ENCODE measurements at regions not wholly inside any gene's neighbourhood (a gene's known extent, or its start where the extent isn't known, plus 50 kb on each side); places are given as distances from the start of the nearest gene placed in this dataset.

GRCh38 chrX:4764888-4765287 lies 1051.4 kb upstream of the PRKX start:
- no peaks in the 10 kb centered on the region for H3K36me3 Mint-ChIP-seq
- H3K4me3 Mint-ChIP-seq, result no peak overlapping the region
- H3K4me1 Mint-ChIP-seq, result no peaks in the 10 kb centered on the region
- ATAC-seq (no peak), DNase-seq (ENCODE audit: low spot score in 2 of 2) (no peak)
- H3K9me3 Mint-ChIP-seq, result peaks cover 7% of the 10 kb centered on the region
- H3K27ac Mint-ChIP-seq, result no peak overlapping the region

GRCh38 chrX:4762196-4762595 lies 1048.7 kb upstream of the PRKX start:
- Mint-ChIP-seq H3K4me3 (no peak overlapping the region), H3K36me3 (no peaks in the 10 kb centered on the region), H3K9me3 (peaks cover 9% of the 10 kb centered on the region), H3K27ac (no peak overlapping the region), H3K4me1 (no peaks in the 10 kb centered on the region)
- ATAC-seq, result no peak
- no peak for DNase-seq (ENCODE audit: low spot score in 2 of 2)

- Mint-ChIP-seq H3K4me1 (no peaks in the 10 kb centered on the region), H3K27ac (no peak overlapping the region), H3K4me3 (no peak overlapping the region), H3K36me3 (peaks cover 6% of the 10 kb centered on the region), H3K9me3 (peaks cover 10% of the 10 kb centered on the region)
- no peak for DNase-seq (ENCODE audit: low spot score in 2 of 2)
- no peak for ATAC-seq
These were observed 1041.6 kb upstream of the PRKX start for GRCh38 chrX:4754878-4755604.

GRCh38 chrX:4741024-4741423 lies 1027.6 kb upstream of the PRKX start:
- DNase-seq (ENCODE audit: low spot score in 2 of 2) (no peak), ATAC-seq (no peak)
- Mint-ChIP-seq H3K9me3 (no peaks in the 10 kb centered on the region), H3K36me3 (no peaks in the 10 kb centered on the region), H3K4me1 (no peaks in the 10 kb centered on the region), H3K27ac (no peak overlapping the region), H3K4me3 (no peak overlapping the region)

GRCh38 chrX:4735299-4735698 lies 1021.9 kb upstream of the PRKX start:
- no peak for ATAC-seq

GRCh38 chrX:4710618-4711433 lies 997.4 kb upstream of the PRKX start:
- ATAC-seq (no peak), DNase-seq (ENCODE audit: low spot score in 2 of 2) (no peak)
- no peaks in the 10 kb centered on the region for H3K4me1 Mint-ChIP-seq
- no peak overlapping the region for H3K4me3 Mint-ChIP-seq
- H3K36me3 Mint-ChIP-seq, result no peaks in the 10 kb centered on the region
- peaks cover 10% of the 10 kb centered on the region for H3K9me3 Mint-ChIP-seq
- H3K27ac Mint-ChIP-seq, result no peak overlapping the region

More at GRCh38 chrX:4735299-4735698, 1021.9 kb upstream of the PRKX start:
- Mint-ChIP-seq H3K36me3 (no peaks in the 10 kb centered on the region), H3K4me1 (no peaks in the 10 kb centered on the region), H3K9me3 (no peaks in the 10 kb centered on the region), H3K4me3 (no peak overlapping the region), H3K27ac (no peak overlapping the region)
- no peak for DNase-seq (ENCODE audit: low spot score in 2 of 2)

- Mint-ChIP-seq H3K36me3 (no peaks in the 10 kb centered on the region), H3K4me3 (no peak overlapping the region), H3K27ac (no peak overlapping the region), H3K9me3 (peaks cover 9% of the 10 kb centered on the region), H3K4me1 (no peaks in the 10 kb centered on the region)
- no peak for ATAC-seq
- no peak for DNase-seq (ENCODE audit: low spot score in 2 of 2)
These were observed 995.7 kb upstream of the PRKX start for GRCh38 chrX:4708970-4709760.

GRCh38 chrX:4706961-4707360 lies 993.5 kb upstream of the PRKX start:
- ATAC-seq (no peak), DNase-seq (ENCODE audit: low spot score in 2 of 2) (no peak)
- no peak overlapping the region for H3K27ac Mint-ChIP-seq
- no peak overlapping the region for H3K4me3 Mint-ChIP-seq
- peaks cover 9% of the 10 kb centered on the region for H3K9me3 Mint-ChIP-seq
- H3K36me3 Mint-ChIP-seq, result no peaks in the 10 kb centered on the region
- no peaks in the 10 kb centered on the region for H3K4me1 Mint-ChIP-seq

- Mint-ChIP-seq H3K4me1 (no peaks in the 10 kb centered on the region), H3K9me3 (peaks cover 5% of the 10 kb centered on the region), H3K27ac (no peak overlapping the region), H3K4me3 (no peak overlapping the region), H3K36me3 (no peaks in the 10 kb centered on the region)
- ATAC-seq (no peak), DNase-seq (ENCODE audit: low spot score in 2 of 2) (no peak)
These were observed 977.1 kb upstream of the PRKX start for GRCh38 chrX:4690521-4690920.

- no peak for DNase-seq (ENCODE audit: low spot score in 2 of 2)
- ATAC-seq, result no peak
- no peak overlapping the region for H3K27ac Mint-ChIP-seq
- H3K36me3 Mint-ChIP-seq, result no peaks in the 10 kb centered on the region
- H3K4me3 Mint-ChIP-seq, result no peak overlapping the region
- H3K9me3 Mint-ChIP-seq, result peaks cover 7% of the 10 kb centered on the region
- no peaks in the 10 kb centered on the region for H3K4me1 Mint-ChIP-seq
These were observed 969.2 kb upstream of the PRKX start for GRCh38 chrX:4682636-4683035.

- ATAC-seq, result no peak
- H3K36me3 Mint-ChIP-seq, result no peaks in the 10 kb centered on the region
- no peak for DNase-seq (ENCODE audit: low spot score in 2 of 2)
- H3K27ac Mint-ChIP-seq, result no peak overlapping the region
- H3K4me3 Mint-ChIP-seq, result no peak overlapping the region
- H3K4me1 Mint-ChIP-seq, result no peaks in the 10 kb centered on the region
- H3K9me3 Mint-ChIP-seq, result peaks cover 5% of the 10 kb centered on the region
These were observed 962.3 kb upstream of the PRKX start for GRCh38 chrX:4675686-4676300.

- no peak overlapping the region for H3K4me3 Mint-ChIP-seq
- ATAC-seq (no peak), DNase-seq (ENCODE audit: low spot score in 2 of 2) (no peak)
- H3K9me3 Mint-ChIP-seq, result peaks cover 5% of the 10 kb centered on the region
- H3K4me1 Mint-ChIP-seq, result no peaks in the 10 kb centered on the region
- no peaks in the 10 kb centered on the region for H3K36me3 Mint-ChIP-seq
- no peak overlapping the region for H3K27ac Mint-ChIP-seq
These were observed 960.8 kb upstream of the PRKX start for GRCh38 chrX:4674028-4674782.

GRCh38 chrX:4671344-4671743 lies 957.9 kb upstream of the PRKX start:
- no peaks in the 10 kb centered on the region for H3K36me3 Mint-ChIP-seq
- DNase-seq (ENCODE audit: low spot score in 2 of 2), result no peak
- H3K27ac Mint-ChIP-seq, result no peak overlapping the region
- ATAC-seq, result no peak
- peaks cover 2% of the 10 kb centered on the region for H3K9me3 Mint-ChIP-seq
- H3K4me1 Mint-ChIP-seq, result no peaks in the 10 kb centered on the region
- H3K4me3 Mint-ChIP-seq, result no peak overlapping the region

- ATAC-seq, result no peak
- Mint-ChIP-seq H3K36me3 (no peaks in the 10 kb centered on the region), H3K4me1 (no peaks in the 10 kb centered on the region), H3K4me3 (no peak overlapping the region), H3K27ac (no peak overlapping the region), H3K9me3 (peaks cover 2% of the 10 kb centered on the region)
- no peak for DNase-seq (ENCODE audit: low spot score in 2 of 2)
These were observed 957.2 kb upstream of the PRKX start for GRCh38 chrX:4670606-4671005.
